HEK293 (cell line): ENCODE measurements at regions not wholly inside any gene's neighbourhood (a gene's known extent, or its start where the extent isn't known, plus 50 kb on each side); places are given as distances from the start of the nearest gene placed in this dataset.

Source experiments
- CTCF ChIA-PET: fragments of 350-600 bp; formaldehyde crosslinking; extraction: SDS; loops from one replicate; lab custom pipeline; 2021; ENCODE audit warnings: antibody characterized with exemption; lab: Yijun Ruan, JAX
- POLR2A ChIA-PET: fragments of 300-600 bp; formaldehyde crosslinking; extraction: SDS; loops from one replicate; lab custom pipeline; 2020; ENCODE audit warnings: antibody characterized with exemption, inconsistent platforms; lab: Yijun Ruan, JAX
- H3K27ac ChIP-seq: fragments of 200-500 bp; sonication (Bioruptor generic); 2 replicates; pipeline ENCODE4 v1.5.1; 2014; ENCODE audit warnings: low read depth, low read length, control low read depth, inconsistent platforms; ENCODE audit errors: extremely low read depth
- H3K36me3 ChIP-seq, 2 experiments: fragments of 200-500 bp in 1 of 2; sonication (Bioruptor generic) in 1 of 2; 1 replicate in 1 of 2; 2 replicates in 1 of 2; pipeline ENCODE4 v1.5.1; 2014 to 2017; ENCODE audit warnings: inconsistent platforms in 2 of 2, low read length in 2 of 2; ENCODE audit not compliant: control insufficient read depth in 2 of 2, insufficient read depth in 1 of 2
- H3K4me1 ChIP-seq: fragments of 200-500 bp; sonication (Bioruptor generic); 2 replicates; pipeline ENCODE4 v1.5.1; 2014; ENCODE audit warnings: mild to moderate bottlenecking, low read length, inconsistent platforms; ENCODE audit not compliant: control insufficient read depth, insufficient read depth
- H3K4me3 ChIP-seq: 2 replicates; pipeline ENCODE4 v1.5.1; 2011; ENCODE audit warnings: low read depth, mild to moderate bottlenecking, control low read depth, low read length, moderate library complexity
- H3K9me3 ChIP-seq: fragments of 200-500 bp; sonication (Bioruptor generic); 2 replicates; pipeline ENCODE4 v1.5.1; 2014; ENCODE audit warnings: low read depth, low read length, inconsistent platforms; ENCODE audit not compliant: control insufficient read depth, insufficient read depth
- GFI1B ChIP-seq: fragments of 450-650 bp; formaldehyde crosslinking; IDR thresholded peaks from 2 replicates; pipeline ENCODE4 v1.5.1; 2016; ENCODE audit warnings: missing biosample characterization, missing genetic modification characterization
- MEIS1 ChIP-seq: sonication (generic); formaldehyde crosslinking; IDR thresholded peaks from 2 replicates; pipeline ENCODE4 v1.8.1; 2022; ENCODE audit warnings: missing genetic modification reagents, mild to moderate bottlenecking, borderline replicate concordance
- SCRT2 ChIP-seq: fragments of 450-650 bp; formaldehyde crosslinking; IDR thresholded peaks from 2 replicates; pipeline ENCODE4 v1.5.1; 2016; ENCODE audit warnings: missing biosample characterization, missing genetic modification characterization
- SP2 ChIP-seq: fragments of 450-650 bp; formaldehyde crosslinking; IDR thresholded peaks from 2 replicates; pipeline ENCODE4 v1.5.1; 2016; ENCODE audit warnings: missing biosample characterization, missing genetic modification characterization
- YY1 ChIP-seq: fragments of 450-650 bp; formaldehyde crosslinking; IDR thresholded peaks from 2 replicates; pipeline ENCODE4 v1.5.1; 2018; ENCODE audit warnings: missing biosample characterization, missing genetic modification characterization
- ZBTB20 ChIP-seq: fragments of 450-650 bp; formaldehyde crosslinking; IDR thresholded peaks from 2 replicates; pipeline ENCODE4 v1.5.1; 2016; ENCODE audit warnings: missing biosample characterization, missing genetic modification characterization
- ZFP69B ChIP-seq: fragments of 450-650 bp; formaldehyde crosslinking; IDR thresholded peaks from 2 replicates; pipeline ENCODE4 v1.5.1; 2016; ENCODE audit warnings: missing biosample characterization, missing genetic modification characterization
- ZNF10 ChIP-seq: fragments of 450-650 bp; formaldehyde crosslinking; IDR thresholded peaks from 2 replicates; pipeline ENCODE4 v1.5.1; 2017; ENCODE audit warnings: missing biosample characterization, missing genetic modification characterization
- ZNF121 ChIP-seq: fragments of 450-650 bp; formaldehyde crosslinking; IDR thresholded peaks from 2 replicates; pipeline ENCODE4 v1.5.1; 2016; ENCODE audit warnings: missing biosample characterization, missing genetic modification characterization
- ZNF155 ChIP-seq: fragments of 450-650 bp; formaldehyde crosslinking; IDR thresholded peaks from 2 replicates; pipeline ENCODE4 v1.5.1; 2016; ENCODE audit warnings: missing biosample characterization, missing genetic modification characterization
- ZNF362 ChIP-seq: fragments of 450-650 bp; formaldehyde crosslinking; IDR thresholded peaks from 2 replicates; pipeline ENCODE4 v1.5.1; 2016; ENCODE audit warnings: missing biosample characterization, missing genetic modification characterization
- ZNF391 ChIP-seq: fragments of 450-650 bp; formaldehyde crosslinking; IDR thresholded peaks from 2 replicates; pipeline ENCODE4 v1.5.1; 2016; ENCODE audit warnings: low read depth, missing biosample characterization, missing genetic modification characterization, borderline replicate concordance
- ZNF449 ChIP-seq: fragments of 450-650 bp; formaldehyde crosslinking; IDR thresholded peaks from 2 replicates; pipeline ENCODE4 v1.5.1; 2017; ENCODE audit warnings: missing biosample characterization, mild to moderate bottlenecking, missing genetic modification characterization, moderate library complexity
- ZNF529 ChIP-seq: fragments of 450-650 bp; formaldehyde crosslinking; IDR thresholded peaks from 2 replicates; pipeline ENCODE4 v1.5.1; 2017; ENCODE audit warnings: missing genetic modification characterization, missing biosample characterization; ENCODE audit not compliant: insufficient replicate concordance
- ZNF571 ChIP-seq: fragments of 450-650 bp; formaldehyde crosslinking; IDR thresholded peaks from 2 replicates; pipeline ENCODE4 v1.5.0; 2017; ENCODE audit warnings: missing biosample characterization, missing genetic modification characterization
- ZNF621 ChIP-seq: fragments of 450-650 bp; formaldehyde crosslinking; IDR thresholded peaks from 2 replicates; pipeline ENCODE4 v1.5.1; 2017; ENCODE audit warnings: missing biosample characterization, missing genetic modification characterization
- ZNF624 ChIP-seq: fragments of 450-650 bp; formaldehyde crosslinking; IDR thresholded peaks from 2 replicates; pipeline ENCODE4 v1.5.1; 2017; ENCODE audit warnings: missing biosample characterization, missing genetic modification characterization
- ZNF645 ChIP-seq: fragments of 450-650 bp; formaldehyde crosslinking; IDR thresholded peaks from 2 replicates; pipeline ENCODE4; 2016; ENCODE audit warnings: missing biosample characterization, missing genetic modification characterization
- ZNF660 ChIP-seq: fragments of 450-650 bp; IDR thresholded peaks from 2 replicates; pipeline ENCODE4 v1.5.1; 2018; ENCODE audit warnings: missing biosample characterization, mild to moderate bottlenecking, missing genetic modification characterization
- ZNF677 ChIP-seq: fragments of 450-650 bp; IDR thresholded peaks from 2 replicates; pipeline ENCODE4 v1.5.0; 2018; ENCODE audit warnings: missing biosample characterization, mild to moderate bottlenecking, missing genetic modification characterization, moderate library complexity
- ZNF692 ChIP-seq: fragments of 450-650 bp; formaldehyde crosslinking; IDR thresholded peaks from 2 replicates; pipeline ENCODE4 v1.5.1; 2016; ENCODE audit warnings: missing biosample characterization, missing genetic modification characterization
- ZNF785 ChIP-seq: fragments of 450-650 bp; formaldehyde crosslinking; IDR thresholded peaks from 2 replicates; pipeline ENCODE4 v1.5.1; 2016; ENCODE audit warnings: missing biosample characterization, missing genetic modification characterization
- ZNF830 ChIP-seq: fragments of 450-650 bp; IDR thresholded peaks from 2 replicates; pipeline ENCODE4 v1.5.0; 2018; ENCODE audit warnings: missing biosample characterization, missing genetic modification characterization, low read depth, mild to moderate bottlenecking, moderate library complexity
- ZSCAN30 ChIP-seq: fragments of 450-650 bp; IDR thresholded peaks from 2 replicates; pipeline ENCODE4 v1.5.1; 2018; ENCODE audit warnings: missing biosample characterization, mild to moderate bottlenecking, missing genetic modification characterization, moderate library complexity

- Histone ChIP-seq H3K4me1 (peaks cover 6% of the 10 kb centered on the region; the same call in 1 of the 2 replicates), H3K36me3 (no peaks in the 10 kb centered on the region)
- POLR2A ChIA-PET = interaction anchor here (0.6 kb wide), 1 partner anchor 19 kb away, joined by 4 read pairs; no protein-coding TSS in a partner anchor
- no peak for TF ChIP-seq ZNF529 (tag by site-specific recombination)
- TF ChIP-seq ZSCAN30 (tag by site-specific recombination) = no peak
- no peak for TF ChIP-seq ZNF660 (tag by site-specific recombination)
- no peak for TF ChIP-seq ZNF571 (tag by site-specific recombination)
- TF ChIP-seq ZNF121 (tag by site-specific recombination) = no peak
- TF ChIP-seq SCRT2 (tag by site-specific recombination) = no peak
- TF ChIP-seq ZFP69B (tag by site-specific recombination) = no peak
- no peak for TF ChIP-seq ZNF449 (tag by site-specific recombination)
- TF ChIP-seq ZNF830 (tag by site-specific recombination) = no peak
- TF ChIP-seq ZNF10 = no peak
- no peak for TF ChIP-seq YY1 (tag by site-specific recombination)
- TF ChIP-seq, all 188 proteins: peak for 0
- no peaks in the 10 kb centered on the region for H3K9me3 ChIP-seq
- CTCF ChIA-PET = interaction anchor here (0.8 kb wide), 1 partner anchor 271 kb away, joined by 4 read pairs; no protein-coding TSS in a partner anchor
- H3K4me3 ChIP-seq = no peak overlapping the region
- H3K27ac ChIP-seq = no peak overlapping the region
These were observed 84.2 kb upstream of the STEAP1B start for GRCh38 chr7:22584179-22584578.

- no peak for TF ChIP-seq ZNF692
- TF ChIP-seq MEIS1 = no peak
- no peak for TF ChIP-seq ZNF785 (tag by site-specific recombination)
- TF ChIP-seq ZNF624 = no peak
- TF ChIP-seq GFI1B = no peak
- TF ChIP-seq ZNF677 (tag by site-specific recombination) = no peak
- no peak for TF ChIP-seq ZNF362 (tag by site-specific recombination)
- no peak for TF ChIP-seq ZNF645 (tag by site-specific recombination)
- no peak for TF ChIP-seq ZBTB20 (tag by site-specific recombination)
- TF ChIP-seq ZNF155 (tag by site-specific recombination) = no peak
- no peak for TF ChIP-seq ZNF621 (tag by site-specific recombination)
- no peak for TF ChIP-seq SP2 (tag by site-specific recombination)
- no peak for TF ChIP-seq ZNF391 (tag by site-specific recombination)
- Histone ChIP-seq H3K4me1 (peaks cover 6% of the 10 kb centered on the region; the same call in 1 of the 2 replicates), H3K27ac (no peak overlapping the region), H3K36me3 (no peaks in the 10 kb centered on the region), H3K9me3 (no peaks in the 10 kb centered on the region), H3K4me3 (no peak overlapping the region)
- CTCF ChIA-PET = interaction anchor here (0.8 to 1.1 kb wide), 3 partner anchors 21 to 472 kb away, joined by 3 to 5 read pairs (median 3); no protein-coding TSS in a partner anchor
- POLR2A ChIA-PET = no interaction called here
These were observed 83.1 kb upstream of the STEAP1B start for GRCh38 chr7:22582863-22583622.
